GM23338 (cell line): ENCODE measurements at regions not wholly inside any gene's neighbourhood (a gene's known extent, or its start where the extent isn't known, plus 50 kb on each side); places are given as distances from the start of the nearest gene placed in this dataset.

Experiments used
- ATAC-seq: fragments of 200-7000 bp; cut with Tn5 transposase; 3 replicates; pipeline ENCODE4 v1.9.1; 2020
- DNase-seq: peaks from one replicate; pipeline ENCODE4 v3.0.0-alpha.2; 2015; ENCODE audit warnings: low spot score
- H2AFZ ChIP-seq: fragments of 200-600 bp; sonication (generic); 2 replicates; pipeline ENCODE4 v1.8.0; 2016; ENCODE audit warnings: antibody characterized with exemption, mild to moderate bottlenecking, moderate library complexity
- H3F3A ChIP-seq: fragments of 200-600 bp; sonication (generic); replicated peaks from 2 replicates; pipeline ENCODE4 v1.8.0; 2017; ENCODE audit warnings: antibody characterized with exemption, mixed run types, low read depth
- H3K27ac ChIP-seq: fragments of 200-600 bp; sonication (generic); 2 replicates; pipeline ENCODE4 v1.6.1; 2016; ENCODE audit warnings: low read depth
- H3K27me3 ChIP-seq: fragments of 200-600 bp; sonication (generic); 2 replicates; pipeline ENCODE4 v1.8.0; 2016; ENCODE audit warnings: mild to moderate bottlenecking, mixed run types, moderate library complexity; ENCODE audit not compliant: insufficient read depth
- H3K36me3 ChIP-seq: fragments of 200-600 bp; sonication (generic); 2 replicates; pipeline ENCODE4 v1.8.0; 2016; ENCODE audit warnings: mild to moderate bottlenecking; ENCODE audit not compliant: insufficient read depth
- H3K4me1 ChIP-seq: fragments of 200-600 bp; sonication (generic); 2 replicates; pipeline ENCODE4 v1.8.0; 2016; ENCODE audit warnings: mild to moderate bottlenecking, moderate library complexity; ENCODE audit not compliant: insufficient read depth
- H3K4me2 ChIP-seq: fragments of 200-600 bp; sonication (generic); 2 replicates; pipeline ENCODE4 v1.7.1; 2017; ENCODE audit warnings: mixed run types
- H3K4me3 ChIP-seq: fragments of 200-600 bp; sonication (generic); 2 replicates; pipeline ENCODE4 v1.6.1; 2016; ENCODE audit warnings: mixed run types
- H3K79me2 ChIP-seq: fragments of 200-600 bp; sonication (generic); replicated peaks from 2 replicates; pipeline ENCODE4 v1.8.0; 2017; ENCODE audit warnings: mild to moderate bottlenecking; ENCODE audit not compliant: insufficient read depth
- H3K9me2 ChIP-seq: fragments of 200-600 bp; sonication (generic); 2 replicates; pipeline ENCODE4 v1.8.0; 2017; ENCODE audit not compliant: insufficient read depth
- H4K20me1 ChIP-seq: fragments of 200-600 bp; sonication (generic); replicated peaks from 2 replicates; pipeline ENCODE4 v1.8.0; 2017; ENCODE audit warnings: mild to moderate bottlenecking; ENCODE audit not compliant: insufficient read depth
- H3K27ac Mint-ChIP-seq: 2 replicates; pipeline ENCODE4 v1.8.0; 2020; ENCODE audit warnings: inconsistent platforms, mild to moderate bottlenecking, moderate library complexity, mixed read lengths
- H3K27me3 Mint-ChIP-seq: 3 replicates; pipeline ENCODE4 v1.8.0; 2022; ENCODE audit warnings: low read depth, mild to moderate bottlenecking, moderate library complexity, mixed read lengths, inconsistent platforms; ENCODE audit not compliant: insufficient read depth, poor library complexity
- H3K36me3 Mint-ChIP-seq: 3 replicates; pipeline ENCODE4 v1.8.0; 2021; ENCODE audit warnings: low read depth, mild to moderate bottlenecking, inconsistent platforms, moderate library complexity, mixed read lengths
- H3K4me1 Mint-ChIP-seq: 3 replicates; pipeline ENCODE4 v1.8.0; 2020; ENCODE audit warnings: mild to moderate bottlenecking, inconsistent platforms, mixed read lengths
- H3K4me3 Mint-ChIP-seq: 3 replicates; pipeline ENCODE4 v1.8.0; 2021; ENCODE audit warnings: moderate library complexity, mild to moderate bottlenecking, inconsistent platforms, mixed read lengths
- H3K9me3 Mint-ChIP-seq: 3 replicates; pipeline ENCODE4 v1.8.0; 2020; ENCODE audit warnings: moderate library complexity, mild to moderate bottlenecking, inconsistent platforms, mixed read lengths
- CTCF ChIP-seq, 2 experiments: fragments of 200-600 bp in 1 of 2; sonication (generic) in 1 of 2; conservative IDR thresholded peaks; 2 replicates each; pipeline versions ENCODE4 v1.5.1 to v1.6.1; 2016 to 2017; ENCODE audit warnings: antibody characterized with exemption in 2 of 2, low read depth in 2 of 2, mild to moderate bottlenecking in 2 of 2, moderate library complexity in 1 of 2
- ETS1 ChIP-seq: IDR thresholded peaks from 2 replicates; pipeline ENCODE4 v1.6.1; 2016; ENCODE audit warnings: antibody characterized with exemption
- EZH2 ChIP-seq: fragments of 200-600 bp; sonication (generic); IDR thresholded peaks from one replicate; pipeline ENCODE4 v1.8.0; 2017; ENCODE audit warnings: antibody characterized with exemption, mild to moderate bottlenecking, low read depth; ENCODE audit not compliant: unreplicated experiment
- EZH2phosphoT487 ChIP-seq: fragments of 200-600 bp; sonication (generic); IDR thresholded peaks from one replicate; pipeline ENCODE4 v1.8.1; 2018; ENCODE audit warnings: antibody characterized with exemption; ENCODE audit not compliant: unreplicated experiment
- NANOG ChIP-seq: IDR thresholded peaks from 2 replicates; pipeline ENCODE4 v1.6.1; 2016; ENCODE audit warnings: antibody characterized with exemption, borderline replicate concordance
- REST ChIP-seq: IDR thresholded peaks from one replicate; pipeline ENCODE4 v1.6.1; 2018; ENCODE audit warnings: antibody characterized with exemption; ENCODE audit not compliant: unreplicated experiment
- STAT1 ChIP-seq: IDR thresholded peaks from one replicate; pipeline ENCODE4 v1.6.1; 2016; ENCODE audit warnings: antibody characterized with exemption; ENCODE audit not compliant: unreplicated experiment
- ZNF331 ChIP-seq: fragments of 250-450 bp; sonication (Bioruptor Pico); IDR thresholded peaks from 2 replicates; pipeline ENCODE4 v1.5.0; 2020; ENCODE audit warnings: low read depth, mild to moderate bottlenecking, moderate library complexity

GRCh38 chr5:174832811-174833210 is 108.4 kb downstream of the MSX2 start:
- Histone ChIP-seq H3F3A (no peaks in the 10 kb centered on the region), H3K4me3 (no peak overlapping the region), H3K4me2 (no peak overlapping the region), H3K36me3 (no peaks in the 10 kb centered on the region), H3K9me2 (peaks cover 28% of the 10 kb centered on the region), H3K4me1 (no peaks in the 10 kb centered on the region), H3K79me2 (no peaks in the 10 kb centered on the region), H3K27ac (no peak overlapping the region), H3K27me3 (no peaks in the 10 kb centered on the region), H2AFZ (no peak overlapping the region), H4K20me1 (no peaks in the 10 kb centered on the region)
- ATAC-seq: no peak
- Mint-ChIP-seq H3K27ac (no peak overlapping the region), H3K27me3 (no peaks in the 10 kb centered on the region), H3K9me3 (no peaks in the 10 kb centered on the region; the same call in 2 of the 3 replicates), H3K4me1 (no peaks in the 10 kb centered on the region), H3K36me3 (no peaks in the 10 kb centered on the region), H3K4me3 (no peak overlapping the region)
- TF ChIP-seq CTCF (conservative IDR thresholded peaks at IDR 0.05; ENCODE audit: low read depth in 2 of 2) (no peak), EZH2 (no peak), ETS1 (no peak), ZNF331 (CRISPR knock-in tag) (no peak)
- no peak for DNase-seq

GRCh38 chr5:174832025-174832424 is 107.6 kb downstream of the MSX2 start:
- Histone ChIP-seq H3K36me3 (no peaks in the 10 kb centered on the region), H3K4me3 (no peak overlapping the region), H3F3A (no peaks in the 10 kb centered on the region), H4K20me1 (no peaks in the 10 kb centered on the region), H3K9me2 (peaks cover 28% of the 10 kb centered on the region), H2AFZ (no peak overlapping the region), H3K27ac (no peak overlapping the region), H3K79me2 (no peaks in the 10 kb centered on the region), H3K4me1 (no peaks in the 10 kb centered on the region), H3K4me2 (no peak overlapping the region), H3K27me3 (no peaks in the 10 kb centered on the region)
- DNase-seq: no peak
- Mint-ChIP-seq H3K27ac (no peak overlapping the region), H3K36me3 (no peaks in the 10 kb centered on the region), H3K27me3 (no peaks in the 10 kb centered on the region), H3K4me3 (no peak overlapping the region), H3K9me3 (no peaks in the 10 kb centered on the region), H3K4me1 (no peaks in the 10 kb centered on the region)
- no peak for ATAC-seq
- no peak for TF ChIP-seq CTCF (conservative IDR thresholded peaks at IDR 0.05; ENCODE audit: low read depth in 2 of 2)
- no peak for TF ChIP-seq EZH2phosphoT487
- no peak for TF ChIP-seq REST
- TF ChIP-seq NANOG: no peak
- no peak for TF ChIP-seq ETS1
- no peak for TF ChIP-seq ZNF331 (CRISPR knock-in tag)
- TF ChIP-seq STAT1: no peak
